Dermis blood vessel endothelial cell (primary cell): ENCODE measurements at regions not wholly inside any gene's neighbourhood (a gene's known extent, or its start where the extent isn't known, plus 50 kb on each side); places are given as distances from the start of the nearest gene placed in this dataset.

Source experiments
- DNase-seq: peaks from one replicate; pipeline ENCODE4 v3.0.0; 2010

DNA sequence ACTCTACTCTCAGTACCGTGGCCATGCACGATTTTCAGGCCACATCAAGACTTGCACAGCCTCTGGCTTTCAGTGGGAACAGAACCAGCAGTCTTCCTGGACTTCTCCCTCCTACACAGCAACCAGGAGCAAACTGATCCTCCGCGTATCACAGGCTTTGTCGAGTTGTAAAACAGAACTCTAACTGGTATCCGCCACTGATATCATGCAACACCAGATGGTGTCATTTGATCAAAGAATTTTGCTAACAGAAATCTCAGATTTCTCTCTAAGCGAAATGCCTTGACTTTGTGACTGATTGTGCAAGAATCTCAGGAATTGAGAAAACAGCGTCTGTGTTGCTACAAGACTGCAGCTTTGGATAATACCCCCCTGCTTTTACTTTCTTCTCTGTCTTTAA, 85.7 kb downstream of the COPS8 start:
- DNase-seq = no peak

DNA sequence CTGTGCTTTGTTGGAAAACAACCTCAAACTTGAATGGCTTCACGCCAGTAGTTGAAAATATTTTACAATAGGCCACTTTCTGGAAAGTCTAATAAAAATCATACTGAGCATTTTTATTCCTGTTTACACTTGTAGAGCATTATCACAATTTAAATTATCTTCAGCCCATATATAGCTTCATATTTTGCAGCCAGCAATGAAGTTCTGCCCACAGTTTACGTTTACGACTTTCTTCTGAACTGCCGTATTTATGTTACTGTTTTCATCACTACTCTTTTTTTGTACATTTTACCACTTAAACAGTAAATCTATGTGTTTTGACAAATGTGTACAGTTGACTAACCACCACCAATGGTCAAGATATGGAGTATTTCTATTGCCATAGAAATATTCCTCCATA, 86.2 kb downstream of the COPS8 start:
- no peak for DNase-seq

DNA sequence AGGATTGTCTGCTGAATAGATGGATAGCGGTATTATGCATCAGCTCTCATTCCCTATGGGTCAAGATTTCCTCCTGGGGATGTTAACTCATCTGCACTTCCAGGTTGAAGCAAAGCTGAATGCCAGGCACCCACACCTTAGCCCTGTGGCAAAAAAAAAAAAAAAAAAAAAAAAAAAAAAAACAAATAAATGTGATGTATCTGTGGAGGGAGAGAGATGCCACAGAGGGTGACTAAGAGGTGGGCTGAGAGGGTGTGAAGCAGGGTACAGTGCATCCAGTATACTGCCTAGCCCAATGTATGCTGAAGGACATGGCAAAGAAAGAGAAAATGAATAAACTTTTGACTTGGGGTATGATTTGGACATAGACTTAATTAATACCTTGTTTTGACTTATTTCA, 91.4 kb downstream of the COPS8 start:
- DNase-seq = no peak

DNA sequence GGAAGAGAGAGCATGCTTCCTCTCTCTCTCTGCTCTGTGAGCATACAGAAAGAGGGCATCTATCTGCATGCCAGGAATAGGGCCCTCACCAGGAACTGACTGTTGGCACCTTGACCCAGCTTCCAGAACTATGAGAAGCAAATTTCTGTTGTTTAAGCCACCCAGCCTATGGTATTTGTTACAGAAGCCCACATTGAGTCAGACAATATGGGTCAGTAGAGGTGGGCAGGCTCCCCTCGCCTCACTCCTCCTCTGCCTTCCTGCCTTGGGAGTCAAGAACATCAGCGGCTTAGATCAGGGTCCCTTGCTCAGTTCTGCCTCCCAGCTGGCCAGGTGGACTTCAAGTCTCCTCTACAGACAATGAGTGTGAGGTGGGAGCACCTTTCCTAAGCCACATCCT, 92.3 kb downstream of the COPS8 start:
- no peak for DNase-seq

DNA sequence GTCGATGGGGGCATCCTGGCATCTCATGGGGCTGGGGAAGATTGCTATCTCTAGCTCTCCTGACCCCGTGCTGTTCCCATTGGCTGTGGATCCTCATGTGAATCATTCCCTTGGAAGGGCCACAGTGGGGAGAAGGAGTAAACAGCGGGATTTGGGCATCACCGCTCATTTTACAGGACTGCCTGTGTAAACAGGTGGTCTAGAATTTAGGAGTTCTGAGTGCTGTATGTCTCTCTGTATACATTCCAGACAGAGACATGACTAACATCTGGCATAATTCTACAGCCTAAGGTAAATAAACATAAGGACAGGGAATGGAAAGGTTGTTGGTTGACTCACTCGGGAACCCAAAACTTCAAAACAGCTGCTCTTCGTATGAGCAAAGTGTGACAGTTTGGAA, 92.7 kb downstream of the COPS8 start:
- DNase-seq = no peak

DNA sequence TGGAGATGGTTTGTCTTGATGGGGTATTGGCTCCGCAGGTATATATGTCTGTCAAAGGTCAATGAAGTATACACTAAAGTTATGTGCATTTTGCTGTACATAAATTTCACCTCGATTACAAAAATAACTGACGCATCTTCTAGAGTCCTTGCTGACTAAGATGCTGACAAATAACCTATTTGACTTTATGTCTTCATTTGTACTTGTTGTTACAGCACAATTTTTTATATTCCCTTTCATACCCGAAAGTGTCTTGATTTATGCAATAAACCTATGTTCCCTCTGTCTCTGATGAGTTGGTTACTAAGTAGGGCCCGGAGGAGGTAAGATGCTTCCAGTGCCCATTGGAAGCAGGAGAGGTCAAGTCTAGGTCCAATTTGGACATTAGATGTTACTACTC, 93.5 kb downstream of the COPS8 start:
- no peak for DNase-seq

DNA sequence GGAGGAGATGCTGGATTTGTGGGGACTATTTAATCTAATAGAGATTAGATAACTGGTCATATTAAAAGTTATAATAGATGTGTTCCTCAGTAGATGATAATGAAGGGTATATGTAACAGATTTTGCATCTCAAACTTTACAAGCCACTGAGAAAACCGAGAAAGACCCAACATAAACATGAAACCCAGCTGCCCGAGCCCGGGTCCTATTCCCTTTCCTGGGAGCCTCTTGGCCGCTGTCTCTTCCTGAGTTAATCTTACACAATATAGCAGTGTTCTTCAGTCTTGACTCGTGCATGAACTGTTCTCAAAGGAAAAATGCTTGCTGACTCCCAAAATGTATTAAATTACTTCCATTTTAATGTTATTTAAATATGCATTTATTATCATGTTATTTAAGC, 94.5 kb downstream of the COPS8 start:
- no peak for DNase-seq

DNA sequence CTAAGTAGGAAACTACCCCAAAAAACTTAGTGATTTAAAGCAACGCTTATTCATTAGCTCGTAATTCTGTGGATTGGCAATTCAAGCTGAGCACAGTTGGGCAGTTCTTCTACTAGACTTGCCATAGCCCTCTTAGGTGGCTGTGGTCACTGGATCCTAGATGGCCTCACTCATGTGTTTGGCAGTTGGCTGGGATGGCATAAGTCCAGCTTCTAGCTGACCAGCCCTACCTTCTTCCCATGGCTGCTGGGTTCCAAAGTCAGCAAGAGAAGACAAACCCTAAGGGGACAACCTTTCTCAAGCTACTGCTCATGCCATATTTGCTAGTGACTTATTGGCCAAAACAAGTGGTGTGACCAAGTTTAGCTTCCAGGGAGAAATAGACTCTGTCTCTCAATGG, 95.3 kb downstream of the COPS8 start:
- no peak for DNase-seq

DNA sequence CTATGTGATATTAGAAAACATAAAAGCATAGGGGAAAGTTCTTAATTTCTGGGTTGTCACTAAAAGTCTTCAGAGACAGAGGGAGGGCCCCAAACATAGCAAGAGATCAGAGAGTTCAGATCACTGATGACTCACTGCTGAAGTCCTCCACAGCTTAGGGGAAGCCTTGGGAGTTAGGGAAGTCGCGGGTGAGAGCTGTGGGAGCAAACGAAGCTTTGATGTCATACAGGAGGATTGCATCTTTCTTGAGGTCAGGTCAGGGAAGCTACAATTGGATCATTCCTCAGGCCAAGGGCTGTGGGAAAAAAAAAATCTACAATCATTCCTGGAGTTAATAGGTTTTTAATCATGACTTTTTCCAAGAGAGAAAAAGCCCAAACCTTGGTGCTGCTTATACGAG, 96.2 kb downstream of the COPS8 start:
- DNase-seq = no peak

DNA sequence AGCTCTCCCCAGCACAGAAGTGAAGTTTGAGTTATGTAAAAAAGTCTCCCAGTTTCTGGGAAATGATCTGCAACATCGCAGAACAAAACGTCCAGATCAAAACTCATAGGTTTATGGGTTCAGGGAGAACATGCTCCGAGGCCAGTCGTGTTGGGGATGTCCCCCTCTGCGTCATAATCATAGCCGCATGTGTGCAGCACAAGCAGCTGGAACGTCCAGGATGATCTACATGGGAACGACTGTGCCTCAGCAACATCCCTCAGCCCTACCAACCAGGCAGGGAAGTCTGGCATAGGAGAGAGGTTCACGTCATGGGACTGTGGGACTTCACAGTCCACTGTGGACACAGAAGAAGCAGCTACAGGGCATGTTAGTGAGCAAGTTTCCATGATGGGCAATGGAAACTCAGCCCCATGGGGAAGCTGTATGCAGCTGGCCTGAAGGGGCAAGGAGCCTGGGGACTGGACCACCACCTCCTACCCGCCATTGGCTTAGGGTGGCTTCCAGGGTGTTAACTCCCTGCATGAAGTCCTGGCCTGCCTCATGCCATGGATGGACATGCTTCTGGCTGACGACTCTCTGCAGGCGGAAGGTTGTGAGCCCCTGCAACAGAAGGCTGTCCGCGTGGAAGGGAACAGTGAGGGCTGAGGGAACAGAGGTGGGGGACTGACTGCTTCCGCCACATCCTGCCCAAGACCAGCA, 96.9 kb downstream of the COPS8 start:
- no peak for DNase-seq

DNA sequence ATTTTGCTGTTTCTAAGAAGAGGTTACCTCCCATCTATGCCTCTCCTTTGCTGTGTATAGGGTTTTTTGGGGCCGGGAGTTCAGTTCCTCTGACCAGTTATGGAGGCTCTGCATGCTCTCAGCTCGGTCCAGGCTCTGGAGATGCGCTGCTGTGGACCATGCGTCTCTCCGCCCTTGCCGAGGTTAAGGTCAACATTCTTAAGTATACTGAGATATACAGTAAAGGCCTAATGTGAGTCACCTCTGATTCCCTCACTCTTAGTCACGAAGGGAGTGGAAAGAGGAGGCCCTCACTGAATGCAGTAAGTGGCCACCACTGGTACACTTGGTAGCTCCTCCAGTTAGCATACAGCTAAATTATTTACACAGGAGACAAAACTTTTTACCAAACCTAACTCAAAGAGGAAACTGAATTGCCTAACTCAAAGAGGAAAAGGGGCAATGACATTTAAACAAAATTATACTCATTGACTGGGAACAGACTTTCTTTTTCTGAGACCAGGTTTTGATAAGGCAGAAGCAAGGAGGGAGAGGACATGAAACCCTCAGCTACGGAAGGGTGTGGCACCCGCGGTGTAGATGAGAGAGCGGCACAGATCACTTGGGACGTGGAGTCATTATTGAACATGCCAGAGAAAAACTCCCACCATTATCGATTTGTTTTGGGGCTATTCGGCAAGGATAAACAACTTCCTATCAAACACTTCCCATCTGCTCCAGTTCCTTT, 98.7 kb downstream of the COPS8 start:
- no peak for DNase-seq

DNA sequence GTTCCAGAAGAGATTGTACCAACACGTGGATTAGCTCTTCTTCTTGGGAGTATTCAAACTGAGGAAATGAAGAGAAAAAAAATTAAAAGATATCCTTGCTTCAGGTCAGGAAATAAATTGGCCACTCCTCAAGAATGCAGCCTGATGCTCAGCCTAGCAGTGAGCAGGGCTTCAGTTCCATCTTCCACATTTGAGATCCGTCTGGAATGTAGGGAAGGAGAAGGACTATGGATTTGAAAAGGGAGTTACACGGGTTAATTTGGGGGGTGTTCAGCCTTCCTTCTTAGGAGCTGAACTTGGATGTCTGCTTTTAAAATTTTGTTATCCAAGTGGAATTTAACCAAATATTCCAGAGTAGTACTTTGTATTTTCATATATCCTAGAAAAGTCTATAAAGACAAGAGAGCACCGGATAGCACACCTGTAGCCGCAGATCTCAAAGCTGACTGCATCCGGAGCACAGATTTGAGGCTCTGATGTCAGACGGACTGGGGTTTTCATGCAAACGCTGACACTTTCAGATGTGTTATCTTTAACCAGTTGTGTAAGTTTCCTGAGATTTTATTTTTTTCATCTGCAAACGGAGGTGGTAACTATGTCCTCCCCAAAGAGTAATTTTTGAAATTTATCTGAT, 99.3 kb downstream of the COPS8 start:
- no peak for DNase-seq

DNA sequence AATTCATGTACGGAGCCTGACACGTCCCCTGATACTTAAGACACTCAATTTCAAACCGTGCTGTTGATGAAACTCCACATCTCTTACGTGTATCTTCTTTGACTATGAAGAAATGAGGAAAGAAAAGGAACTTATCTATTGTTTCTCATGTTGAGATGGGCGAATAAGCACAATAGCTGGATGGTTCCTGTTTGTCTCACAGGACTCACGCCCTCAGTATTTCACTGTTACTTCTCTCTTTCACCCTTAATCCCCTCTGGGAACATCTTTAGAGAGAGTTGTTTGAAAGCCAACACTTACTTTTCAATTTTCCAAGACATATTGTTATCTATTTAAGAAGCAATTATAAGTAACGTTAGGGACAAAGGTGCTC, 99.8 kb downstream of the COPS8 start:
- DNase-seq = no peak

DNA sequence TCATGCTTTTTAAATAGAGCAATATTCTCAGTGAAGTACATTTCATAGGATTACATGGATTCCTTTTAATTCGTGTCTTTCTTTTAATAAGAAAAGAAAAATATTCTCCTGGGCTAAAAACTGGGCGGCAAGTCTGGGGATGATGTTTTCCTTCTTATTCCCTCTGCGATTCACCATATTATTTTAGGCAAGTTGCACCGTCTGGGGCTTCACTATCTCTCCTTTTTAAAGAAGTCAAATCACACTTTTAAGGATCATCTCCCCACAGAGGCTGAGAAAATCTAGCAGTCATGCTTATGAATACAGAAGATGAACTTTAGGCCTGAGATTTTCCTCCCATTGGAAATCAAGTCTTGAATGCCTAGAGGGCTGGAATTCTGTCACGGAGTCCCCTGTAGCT, 104.1 kb downstream of the COPS8 start:
- DNase-seq = no peak

DNA sequence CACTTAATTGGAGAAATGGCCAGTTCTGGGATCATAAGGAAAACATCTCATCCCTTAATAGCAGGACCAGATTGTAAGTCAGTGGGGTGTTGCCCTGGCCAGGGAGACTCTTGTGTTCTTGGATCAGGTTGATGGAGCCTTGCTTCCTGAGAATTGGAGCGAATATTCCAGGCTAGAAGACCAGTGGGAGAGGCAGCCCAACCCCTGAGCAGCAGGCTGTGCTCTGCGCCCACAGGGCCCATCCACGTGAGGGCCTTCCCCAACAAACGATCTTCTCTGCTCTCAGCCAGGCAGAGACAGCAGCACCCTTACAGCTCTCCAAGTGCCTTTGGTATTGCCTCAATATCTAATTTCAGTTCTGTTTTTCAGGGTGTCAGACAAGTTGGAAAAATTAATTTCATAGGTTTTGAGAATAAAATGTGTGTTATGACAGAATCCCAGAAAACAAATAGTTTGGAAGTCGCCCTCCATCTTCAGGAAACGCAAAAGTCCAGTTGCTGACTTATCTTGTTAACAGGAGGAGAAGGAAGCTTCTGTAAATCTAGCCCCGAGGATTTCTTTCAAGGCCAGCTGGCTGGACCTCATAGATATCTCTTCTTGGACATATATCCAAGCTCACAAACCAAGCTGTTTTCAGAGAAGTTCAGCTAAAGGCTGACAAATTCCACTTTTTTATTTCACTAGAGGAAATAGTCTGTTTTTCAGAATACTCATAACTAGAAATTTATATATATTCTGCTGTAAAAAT, 105.5 kb downstream of the COPS8 start:
- DNase-seq = no peak

DNA sequence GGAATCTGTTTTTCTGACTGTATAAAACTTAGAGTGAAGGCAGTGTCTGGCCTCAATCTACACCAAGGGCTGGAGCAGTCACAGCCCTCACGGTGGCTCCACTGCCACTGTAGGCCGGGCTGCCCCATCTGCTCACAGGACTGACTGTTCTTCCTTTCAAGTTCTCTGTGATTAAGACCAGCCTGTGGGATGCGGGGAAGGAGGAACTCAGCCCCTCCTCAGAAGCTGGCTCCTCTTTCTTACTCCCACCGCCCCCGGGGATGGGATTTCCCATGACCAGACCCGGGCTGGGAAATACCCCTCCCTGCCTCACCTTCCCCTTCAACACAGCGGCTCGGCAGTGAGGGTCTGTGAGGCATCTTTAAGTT, 106.0 kb downstream of the COPS8 start:
- DNase-seq = no peak

DNA sequence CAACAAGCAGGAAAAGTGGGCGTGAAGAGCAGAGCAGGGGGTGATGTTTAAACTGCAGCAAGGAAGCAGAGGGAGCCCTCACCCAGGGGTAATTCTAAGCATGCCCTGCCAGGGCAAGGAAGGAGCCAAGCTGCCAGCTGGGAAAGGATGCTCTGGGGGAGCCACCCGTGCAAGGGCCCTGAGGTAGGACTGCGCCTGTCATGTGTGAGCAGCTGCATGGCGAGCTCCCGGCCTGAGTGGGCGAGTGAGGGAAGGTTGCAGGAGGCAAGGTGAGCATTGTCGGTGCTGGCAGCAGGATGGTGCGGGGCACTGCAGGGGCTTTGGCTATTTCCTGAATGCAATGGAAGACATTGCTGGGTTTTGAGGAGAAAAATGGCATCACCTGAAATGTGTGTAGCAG, 107.2 kb downstream of the COPS8 start:
- DNase-seq = no peak

DNA sequence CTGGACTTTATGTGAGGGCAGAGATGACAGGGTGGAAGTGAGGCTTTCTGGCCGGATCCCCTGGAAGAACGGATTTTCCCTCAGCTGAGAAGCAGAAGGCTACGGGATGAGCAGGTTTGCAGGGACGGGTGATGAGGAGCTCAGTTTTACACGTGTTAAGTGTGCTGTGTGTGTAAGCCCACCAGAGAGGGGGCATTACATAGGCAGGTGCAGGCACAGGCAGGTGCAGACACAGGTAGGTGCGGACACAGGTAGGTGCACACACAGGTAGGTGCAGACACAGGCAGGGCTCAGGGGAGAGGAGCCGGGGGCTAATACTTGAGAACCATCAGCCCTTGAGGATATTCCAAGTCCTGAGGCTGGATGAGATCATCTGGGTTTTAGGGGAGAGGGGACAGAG, 107.7 kb downstream of the COPS8 start:
- DNase-seq = no peak

DNA sequence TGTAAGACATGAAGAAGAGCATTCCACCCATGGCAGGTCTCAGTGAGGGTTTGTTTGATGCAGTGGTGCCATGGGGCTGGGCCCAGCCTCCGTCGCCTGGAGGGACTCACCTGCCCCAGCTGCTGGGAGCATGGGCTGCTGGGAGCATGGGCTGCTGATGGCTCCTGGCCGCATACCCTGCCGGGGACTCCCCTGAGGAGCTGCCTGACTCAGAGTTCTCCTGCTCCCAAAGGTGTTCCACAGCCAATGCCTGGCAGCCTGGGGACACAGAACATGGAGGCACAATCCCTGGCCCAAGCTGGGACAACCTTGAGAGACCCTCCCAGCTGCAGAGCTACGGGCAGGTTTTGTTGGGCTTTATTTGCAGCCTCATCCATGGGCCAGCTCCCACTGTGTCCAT, 108.4 kb downstream of the COPS8 start:
- DNase-seq = no peak

DNA sequence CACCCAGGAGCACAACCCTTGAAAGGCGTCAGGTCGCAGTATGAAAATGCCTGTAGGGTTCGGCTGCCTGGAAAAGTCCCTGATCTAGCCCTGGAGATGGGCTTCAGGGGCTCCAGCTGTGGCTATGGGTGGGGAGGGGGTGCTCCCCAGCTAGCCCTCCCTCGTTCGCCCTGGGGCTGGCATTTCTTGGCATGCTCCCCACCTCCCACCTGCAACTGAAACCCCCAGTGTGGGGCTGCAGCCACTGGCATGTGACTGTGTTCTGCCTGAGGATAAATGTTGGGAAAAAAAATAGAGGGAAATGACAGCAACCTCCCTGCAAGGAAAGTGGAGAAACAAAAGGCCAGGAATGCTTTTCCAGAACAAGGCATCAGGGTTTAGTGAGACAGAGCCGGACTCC, 109.2 kb downstream of the COPS8 start:
- DNase-seq = no peak

DNA sequence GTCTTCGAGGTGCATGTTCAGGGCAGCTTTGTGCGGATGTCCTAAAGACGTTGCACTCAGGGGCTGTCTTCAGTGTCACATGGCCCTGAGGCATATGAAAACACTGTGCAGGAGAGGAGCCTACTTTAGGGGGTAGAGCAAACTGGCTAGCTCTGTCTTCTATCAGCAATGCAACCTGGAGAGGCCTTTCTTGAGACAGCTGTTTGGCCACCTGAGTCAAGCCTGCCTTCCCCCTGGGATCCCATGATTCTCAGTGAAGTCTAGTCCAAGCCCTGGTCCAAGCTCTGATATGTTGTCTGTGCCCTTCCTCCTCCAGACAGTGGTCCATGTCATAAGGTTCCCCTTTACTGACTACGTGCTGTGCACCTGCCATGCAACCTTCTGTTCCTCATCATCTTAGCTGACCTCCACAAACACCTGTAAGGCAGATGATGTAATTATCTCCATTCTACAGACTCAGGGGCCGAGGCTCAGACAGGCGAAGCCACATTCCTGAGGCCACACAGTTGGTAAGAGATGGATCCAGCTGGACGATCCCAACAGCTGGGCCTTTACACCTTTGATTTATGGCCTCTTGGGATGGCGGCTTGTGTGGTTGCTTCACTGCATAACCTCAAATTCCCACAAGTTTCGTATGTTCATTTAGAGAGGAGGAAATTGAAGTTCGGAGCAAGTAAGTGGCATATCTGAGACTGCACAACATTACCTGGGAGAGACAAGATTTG, 109.9 kb downstream of the COPS8 start:
- no peak for DNase-seq

DNA sequence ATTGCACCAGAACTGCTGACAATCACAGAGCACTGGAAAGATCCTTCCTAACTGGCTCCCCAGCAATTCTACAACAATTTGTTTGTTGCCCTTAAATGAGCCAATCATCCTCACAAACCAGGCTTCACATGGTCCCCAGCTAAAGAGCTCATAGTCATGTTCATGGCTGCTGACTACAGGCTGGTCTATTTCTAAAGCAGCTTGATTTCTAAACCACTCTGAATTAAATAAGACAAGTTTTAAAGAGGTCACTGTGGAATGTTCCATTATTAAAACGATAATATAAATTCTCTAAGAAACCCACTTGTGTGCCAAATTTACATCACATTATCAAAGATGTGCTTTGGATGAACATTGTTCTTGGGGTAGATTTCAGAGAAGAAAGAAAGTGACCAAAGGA, 110.7 kb downstream of the COPS8 start:
- DNase-seq = no peak
